Activated T-cell treated with anti-CD3 and anti-CD28 coated beads, Interleukin-2, amount 50 U/mL, for 4 hours (primary cell): ENCODE measurements at regions not wholly inside any gene's neighbourhood (a gene's known extent, or its start where the extent isn't known, plus 50 kb on each side); places are given as distances from the start of the nearest gene placed in this dataset.

Experiments
- ATAC-seq, 2 donors: fragments of 200-7000 bp; cut with Tn5 transposase; one replicate each; pipeline ENCODE4 v1.10.0; 2021
- DNase-seq: peaks from one replicate; pipeline ENCODE4 v3.0.0-alpha.2; 2020
- H3K27me3 Mint-ChIP-seq: one replicate; pipeline ENCODE4 v1.8.0; 2021; ENCODE audit warnings: low read depth, mixed read lengths
- H3K36me3 Mint-ChIP-seq: one replicate; pipeline ENCODE4 v1.8.0; 2022; ENCODE audit warnings: mixed read lengths; ENCODE audit not compliant: insufficient read depth
- H3K4me1 Mint-ChIP-seq: one replicate; pipeline ENCODE4 v1.8.0; 2021; ENCODE audit warnings: low read depth, mixed read lengths
- H3K4me3 Mint-ChIP-seq: one replicate; pipeline ENCODE4 v1.8.0; 2021; ENCODE audit warnings: mild to moderate bottlenecking, moderate library complexity, mixed read lengths
- H3K9me3 Mint-ChIP-seq: one replicate; pipeline ENCODE4 v1.8.0; 2021; ENCODE audit warnings: mixed read lengths

DNA sequence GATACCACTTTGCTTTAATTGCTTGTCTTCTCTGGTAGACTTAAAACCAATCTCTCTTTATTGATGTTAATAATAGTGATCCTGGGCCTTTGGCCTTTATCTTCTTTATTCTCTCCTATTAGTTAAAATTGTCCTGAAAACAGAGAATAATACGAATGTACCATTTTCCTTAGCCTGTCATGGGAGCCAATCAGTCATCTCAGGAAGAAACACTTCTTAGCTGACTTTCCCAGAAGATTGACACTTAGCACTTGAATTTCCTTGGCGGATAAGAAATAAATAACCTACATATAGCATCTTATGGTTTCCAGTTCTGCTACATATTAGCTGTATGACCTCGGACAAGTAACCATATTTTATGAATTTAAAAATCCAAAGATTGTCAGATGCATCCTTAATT is 338.4 kb upstream of the SLC14A2 start:
- Mint-ChIP-seq H3K9me3 (peaks cover 6% of the 10 kb centered on the region), H3K27me3 (no peaks in the 10 kb centered on the region), H3K36me3 (no peaks in the 10 kb centered on the region), H3K4me3 (no peak overlapping the region), H3K4me1 (no peaks in the 10 kb centered on the region)
- ATAC-seq = no peak
- no peak for DNase-seq

DNA sequence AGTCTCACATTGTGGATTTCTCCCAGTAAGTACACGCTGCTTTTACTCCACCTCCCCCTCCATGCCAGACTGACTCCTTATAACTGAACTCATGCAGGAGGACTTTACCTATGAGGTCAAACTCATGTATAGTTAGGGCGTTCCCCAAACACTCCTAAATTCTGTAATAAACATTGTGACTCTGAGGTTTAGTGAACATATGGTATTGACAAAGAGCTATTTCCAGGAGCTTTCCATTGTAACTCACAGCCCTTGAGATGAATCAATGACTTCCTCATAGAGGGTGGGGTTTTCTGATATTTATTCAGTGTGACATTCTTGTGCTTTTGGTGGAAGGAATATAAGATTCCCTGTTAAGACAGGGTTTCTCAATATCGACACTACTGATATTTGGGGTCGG is 337.4 kb upstream of the SLC14A2 start:
- Mint-ChIP-seq H3K36me3 (no peaks in the 10 kb centered on the region), H3K4me1 (no peaks in the 10 kb centered on the region), H3K4me3 (no peak overlapping the region), H3K9me3 (peaks cover 6% of the 10 kb centered on the region), H3K27me3 (no peaks in the 10 kb centered on the region)
- ATAC-seq (no peak), DNase-seq (no peak)

DNA sequence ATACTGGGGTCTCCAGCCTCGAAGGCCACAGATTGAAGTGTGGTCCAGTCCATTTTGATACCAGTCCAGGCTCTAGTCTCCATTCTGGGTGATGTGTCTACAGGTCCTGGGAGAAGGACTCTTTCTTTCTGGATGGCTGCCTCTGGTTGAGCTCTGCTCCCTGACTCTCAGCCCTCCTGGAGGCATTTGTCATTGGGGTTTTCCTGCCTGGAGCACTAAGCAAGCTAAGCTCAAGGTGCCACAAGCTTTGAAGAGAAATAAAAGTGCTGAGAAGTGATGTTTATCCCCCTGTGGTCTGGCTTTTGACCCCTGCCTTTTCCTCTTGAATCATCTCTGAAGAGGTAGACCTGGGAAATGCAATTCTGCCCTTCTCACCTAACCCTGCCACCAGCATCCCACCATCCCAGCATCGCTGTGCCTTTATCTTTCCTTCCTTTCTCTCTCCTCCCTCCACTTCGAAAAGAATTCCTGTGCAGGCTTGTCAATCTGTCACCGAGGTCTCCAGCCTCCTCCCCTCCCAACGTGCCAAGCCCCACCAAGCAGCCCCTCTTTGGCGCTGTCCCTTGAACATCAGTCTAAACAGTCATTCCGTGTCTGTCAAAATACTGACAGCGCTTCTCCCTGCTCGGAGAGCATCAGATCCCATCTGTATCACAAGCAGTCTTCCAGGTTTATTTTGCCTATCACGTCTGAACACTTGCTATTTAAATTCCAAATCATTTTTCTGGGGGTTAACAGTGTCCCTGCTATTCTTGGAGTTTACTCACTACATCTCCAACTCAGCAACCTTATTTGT is 334.6 kb upstream of the SLC14A2 start:
- DNase-seq (no peak), ATAC-seq (no peak)
- Mint-ChIP-seq H3K36me3 (no peaks in the 10 kb centered on the region), H3K9me3 (peaks cover under 1% of the 10 kb centered on the region), H3K27me3 (no peaks in the 10 kb centered on the region), H3K4me3 (no peak overlapping the region), H3K4me1 (no peaks in the 10 kb centered on the region)

DNA sequence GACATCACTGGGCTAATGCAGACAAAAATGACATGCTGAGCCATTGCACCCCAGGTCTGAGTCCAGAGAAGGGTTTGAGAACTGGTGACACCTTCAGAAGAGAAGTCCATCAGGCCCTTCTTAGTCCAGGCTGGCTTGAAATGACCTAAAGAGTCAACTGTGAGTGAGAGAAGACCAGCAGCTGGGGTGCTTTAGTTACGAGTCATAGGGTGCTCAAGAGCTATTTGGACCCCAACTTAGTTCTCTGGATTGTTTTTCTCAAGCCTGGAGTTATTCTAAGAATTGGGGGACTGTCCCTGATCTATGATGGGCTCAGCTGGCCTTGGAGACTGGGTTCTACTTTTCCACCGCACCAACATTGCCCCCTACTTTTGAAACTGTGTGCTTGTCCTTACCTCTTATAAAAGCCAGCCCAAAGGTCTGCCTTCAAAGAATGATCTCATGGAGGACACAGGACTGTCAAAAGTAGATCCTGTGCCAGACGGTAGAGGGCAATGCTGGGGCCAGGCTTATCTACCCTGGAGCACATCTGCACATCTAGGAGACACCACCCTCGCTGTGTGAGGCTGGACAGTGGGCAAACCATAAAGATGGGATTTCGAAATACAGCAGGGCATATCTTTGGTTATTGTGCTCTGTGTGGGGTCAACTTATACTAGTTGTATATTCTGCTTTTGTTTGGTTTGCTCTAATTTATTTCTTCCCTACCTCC is 333.0 kb upstream of the SLC14A2 start:
- Mint-ChIP-seq H3K4me1 (no peaks in the 10 kb centered on the region), H3K9me3 (no peaks in the 10 kb centered on the region), H3K4me3 (no peak overlapping the region), H3K27me3 (no peaks in the 10 kb centered on the region), H3K36me3 (no peaks in the 10 kb centered on the region)
- ATAC-seq = no peak
- no peak for DNase-seq

DNA sequence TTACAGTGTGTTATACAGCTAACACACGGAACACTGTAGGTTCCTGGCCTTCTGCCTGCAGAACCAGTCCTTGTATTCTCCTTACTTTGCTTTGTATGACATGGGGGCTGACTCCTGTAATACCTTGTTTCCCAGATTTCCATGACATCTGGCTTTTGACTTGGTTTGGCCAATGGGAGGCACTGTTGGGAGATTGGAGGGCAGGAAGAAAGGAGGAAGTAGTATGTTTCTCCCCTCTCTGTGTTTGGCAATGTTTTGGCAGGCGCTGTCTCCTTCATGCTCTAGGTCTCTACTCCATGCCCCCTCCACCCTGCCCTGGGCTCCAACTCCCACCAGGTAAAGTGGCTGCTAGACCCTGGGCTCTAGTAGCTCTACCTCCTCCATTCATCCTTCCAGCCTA is 331.1 kb upstream of the SLC14A2 start:
- no peak overlapping the region for H3K4me3 Mint-ChIP-seq
- ATAC-seq (no peak), DNase-seq (no peak)
- H3K4me1 Mint-ChIP-seq = no peaks in the 10 kb centered on the region
- no peaks in the 10 kb centered on the region for H3K9me3 Mint-ChIP-seq
- H3K27me3 Mint-ChIP-seq = no peaks in the 10 kb centered on the region
- H3K36me3 Mint-ChIP-seq = no peaks in the 10 kb centered on the region

DNA sequence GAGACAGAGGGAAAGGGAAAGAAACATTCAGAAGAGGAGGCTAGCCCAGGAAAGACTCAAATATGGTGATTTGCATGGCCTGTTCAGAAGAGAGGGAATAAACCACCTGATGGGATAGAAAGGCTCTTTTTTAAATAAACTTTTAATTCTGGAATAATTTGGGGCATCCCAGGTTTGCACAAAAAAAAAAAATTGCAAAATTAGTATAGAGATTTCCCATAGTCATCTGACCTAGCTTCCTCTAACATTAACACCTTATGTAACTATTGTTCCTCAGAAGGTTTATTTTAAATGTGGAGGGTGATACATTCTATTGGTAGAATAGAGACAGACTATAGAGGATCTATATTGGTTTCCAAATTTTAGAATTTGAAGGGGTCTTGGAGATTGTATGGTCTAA is 330.4 kb upstream of the SLC14A2 start:
- no peak for DNase-seq
- Mint-ChIP-seq H3K4me1 (no peaks in the 10 kb centered on the region), H3K4me3 (no peak overlapping the region), H3K36me3 (no peaks in the 10 kb centered on the region), H3K27me3 (peaks cover 3% of the 10 kb centered on the region), H3K9me3 (no peaks in the 10 kb centered on the region)
- ATAC-seq = no peak

DNA sequence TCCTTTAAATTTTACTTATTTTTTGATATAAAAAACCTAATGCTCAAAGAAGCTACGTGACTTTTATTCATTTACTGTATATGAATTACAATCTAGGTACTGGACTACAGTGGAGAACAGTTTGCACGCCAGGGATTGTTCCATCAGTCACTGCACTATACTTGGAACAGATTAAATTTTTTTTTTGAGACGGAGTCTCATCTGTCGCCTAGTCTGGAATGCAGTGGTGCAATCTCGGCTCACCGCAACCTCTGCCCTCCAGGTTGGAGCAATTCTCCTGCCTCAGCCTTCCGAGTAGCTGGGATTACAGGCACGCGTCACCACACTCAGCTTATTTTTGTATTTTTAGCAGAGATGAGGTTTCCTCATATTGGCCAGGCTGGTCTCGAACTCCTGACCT is 330.0 kb upstream of the SLC14A2 start:
- DNase-seq = no peak
- no peak overlapping the region for H3K4me3 Mint-ChIP-seq
- ATAC-seq = no peak
- no peaks in the 10 kb centered on the region for H3K36me3 Mint-ChIP-seq
- H3K27me3 Mint-ChIP-seq = peaks cover 3% of the 10 kb centered on the region
- no peaks in the 10 kb centered on the region for H3K4me1 Mint-ChIP-seq
- no peaks in the 10 kb centered on the region for H3K9me3 Mint-ChIP-seq

- no peak for ATAC-seq
- no peak for DNase-seq
- H3K4me3 Mint-ChIP-seq = no peak overlapping the region
- no peaks in the 10 kb centered on the region for H3K36me3 Mint-ChIP-seq
- H3K9me3 Mint-ChIP-seq = no peaks in the 10 kb centered on the region
- peaks cover 3% of the 10 kb centered on the region for H3K27me3 Mint-ChIP-seq
- no peaks in the 10 kb centered on the region for H3K4me1 Mint-ChIP-seq
Observed at GRCh38 chr18:45286431-45286830, 328.8 kb upstream of the SLC14A2 start.

GRCh38 chr18:45287531-45287930 is 327.7 kb upstream of the SLC14A2 start:
- no peak for DNase-seq
- no peak for ATAC-seq
- Mint-ChIP-seq H3K4me1 (no peaks in the 10 kb centered on the region), H3K36me3 (no peaks in the 10 kb centered on the region), H3K27me3 (peaks cover 3% of the 10 kb centered on the region), H3K9me3 (no peaks in the 10 kb centered on the region), H3K4me3 (no peak overlapping the region)

- Mint-ChIP-seq H3K9me3 (no peaks in the 10 kb centered on the region), H3K4me3 (no peak overlapping the region), H3K27me3 (peaks cover 3% of the 10 kb centered on the region), H3K4me1 (no peaks in the 10 kb centered on the region), H3K36me3 (no peaks in the 10 kb centered on the region)
- no peak for ATAC-seq
- no peak for DNase-seq
Observed at GRCh38 chr18:45290364-45290763, 324.9 kb upstream of the SLC14A2 start.

DNA sequence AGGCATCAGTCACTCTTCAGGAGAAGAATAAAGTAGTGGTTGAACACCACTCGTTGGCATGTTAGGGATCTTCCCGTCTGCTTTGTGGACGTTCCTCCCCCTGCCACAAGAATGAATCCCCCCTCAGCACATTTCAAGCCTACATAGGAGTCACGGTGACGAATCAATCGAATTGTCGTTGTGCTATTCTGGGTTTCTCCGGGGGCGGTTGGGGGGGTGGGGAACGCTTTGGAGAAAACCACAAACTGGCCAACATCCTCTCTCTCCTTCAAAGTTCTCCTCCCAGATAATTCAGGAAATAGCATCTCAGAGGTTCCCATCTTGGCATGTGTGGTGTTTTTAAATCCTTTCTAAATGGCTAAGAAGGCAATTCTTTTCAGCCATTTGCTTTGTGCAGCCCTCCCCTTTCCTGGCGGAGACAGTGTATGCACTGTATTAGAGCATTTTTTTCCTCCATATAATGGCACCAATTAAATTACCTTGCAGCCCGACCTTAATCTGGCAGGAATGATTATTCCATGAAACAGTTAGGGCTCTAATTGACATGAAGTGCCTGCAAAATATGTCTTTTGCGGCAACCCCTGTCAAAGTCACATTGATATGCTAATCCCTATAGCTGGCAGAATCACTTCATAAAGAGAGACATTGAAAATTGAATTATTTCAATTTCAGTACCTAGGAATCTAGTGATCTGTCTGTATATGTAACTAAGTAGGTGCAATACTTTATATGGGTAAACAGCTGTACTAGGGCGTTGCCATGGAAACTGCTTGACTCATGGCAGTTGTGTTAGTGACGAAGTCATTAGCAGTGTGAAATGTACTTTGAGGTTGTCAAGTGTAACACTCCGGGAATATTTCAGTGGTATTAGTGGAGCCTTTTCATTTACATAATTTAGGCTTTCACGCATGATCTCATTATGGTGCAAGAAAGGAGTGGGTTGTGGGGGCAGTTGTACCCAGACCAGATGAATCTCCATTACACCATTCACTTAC is 323.4 kb upstream of the SLC14A2 start:
- Mint-ChIP-seq H3K9me3 (no peaks in the 10 kb centered on the region), H3K27me3 (peaks cover 3% of the 10 kb centered on the region)

DNA sequence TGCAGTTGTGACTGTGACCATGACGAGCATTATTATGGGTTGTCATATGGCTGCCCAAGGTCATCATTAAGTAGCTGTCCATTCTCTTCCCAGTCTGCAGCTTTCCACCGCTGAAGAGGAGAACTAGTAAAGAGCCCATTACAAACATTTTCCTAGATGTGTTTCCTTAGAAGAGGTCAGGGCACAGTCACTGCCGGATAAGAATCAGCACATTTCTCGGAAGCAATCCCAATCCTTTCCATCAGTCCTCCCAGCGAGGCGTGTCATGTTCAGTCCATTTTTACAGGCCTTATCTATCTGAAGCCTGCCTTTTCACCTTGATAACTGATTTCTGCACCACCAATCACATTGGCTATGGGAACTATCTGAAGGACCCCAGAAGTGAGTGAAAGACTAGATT is 319.9 kb upstream of the SLC14A2 start:
- Mint-ChIP-seq H3K4me3 (no peak overlapping the region), H3K27me3 (no peaks in the 10 kb centered on the region), H3K36me3 (no peaks in the 10 kb centered on the region), H3K9me3 (no peaks in the 10 kb centered on the region), H3K4me1 (no peaks in the 10 kb centered on the region)
- no peak for DNase-seq
- no peak for ATAC-seq

More for the DNA sequence above, 323.4 kb upstream of the SLC14A2 start:
- H3K4me1 Mint-ChIP-seq = no peaks in the 10 kb centered on the region
- DNase-seq (no peak), ATAC-seq (no peak)
- no peaks in the 10 kb centered on the region for H3K36me3 Mint-ChIP-seq
- H3K4me3 Mint-ChIP-seq = no peak overlapping the region

DNA sequence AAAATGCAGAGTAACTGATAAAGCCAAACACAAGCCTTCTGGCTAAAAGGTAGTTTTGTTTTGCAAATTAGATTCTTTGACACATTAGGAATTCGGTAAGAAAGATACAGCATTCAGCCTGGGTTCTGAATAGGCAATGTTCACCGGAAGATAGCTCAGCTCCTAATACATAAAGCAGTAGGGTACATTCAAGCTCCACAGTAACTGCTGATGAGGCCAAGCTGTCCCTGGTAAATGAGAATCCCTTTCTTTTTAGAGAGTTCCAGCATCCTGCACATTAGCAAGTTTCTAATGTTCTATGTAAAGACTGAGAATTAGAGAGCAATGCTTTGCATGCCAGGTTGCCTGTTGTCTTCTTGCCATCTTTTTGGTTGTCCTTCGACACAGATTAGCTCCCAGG is 316.3 kb upstream of the SLC14A2 start:
- ATAC-seq = no peak
- H3K4me3 Mint-ChIP-seq = no peak overlapping the region
- H3K4me1 Mint-ChIP-seq = no peaks in the 10 kb centered on the region
- H3K9me3 Mint-ChIP-seq = no peaks in the 10 kb centered on the region
- H3K36me3 Mint-ChIP-seq = no peaks in the 10 kb centered on the region
- H3K27me3 Mint-ChIP-seq = peaks cover 2% of the 10 kb centered on the region
- DNase-seq = no peak

- ATAC-seq = no peak
- H3K36me3 Mint-ChIP-seq = no peaks in the 10 kb centered on the region
Observed at GRCh38 chr18:45303026-45303425, 312.2 kb upstream of the SLC14A2 start.

More at GRCh38 chr18:45303026-45303425, 312.2 kb upstream of the SLC14A2 start:
- Mint-ChIP-seq H3K27me3 (peaks cover 2% of the 10 kb centered on the region), H3K4me1 (no peaks in the 10 kb centered on the region), H3K4me3 (no peak overlapping the region), H3K9me3 (no peaks in the 10 kb centered on the region)
- no peak for DNase-seq
